ENCODE measurements at regions not wholly inside any gene's neighbourhood (a gene's known extent, or its start where the extent isn't known, plus 50 kb on each side); places are given as distances from the start of the nearest gene placed in this dataset.

DNA sequence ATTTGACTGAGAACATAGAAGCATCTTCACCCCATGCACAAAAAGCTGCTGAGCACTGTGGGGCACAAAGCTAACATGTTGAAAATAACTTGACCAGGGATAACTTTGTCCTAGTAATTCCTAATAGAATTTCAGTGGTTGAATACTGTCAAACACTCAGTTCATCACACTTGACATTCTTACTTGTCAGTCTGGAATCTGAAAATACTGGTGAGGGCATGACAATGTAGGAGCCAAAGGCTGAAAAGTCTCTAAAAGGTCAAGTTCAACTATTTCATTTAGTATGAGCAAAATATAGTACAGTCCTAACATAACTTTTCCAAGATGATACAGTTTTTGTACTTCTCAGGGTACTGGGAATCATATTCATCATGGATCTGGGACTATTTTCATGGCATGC, 504.4 kb upstream of the LMO3 start:
- no peak for DNase-seq (ENCODE audit: low read depth)
- TF ChIP-seq, protein P1, sequence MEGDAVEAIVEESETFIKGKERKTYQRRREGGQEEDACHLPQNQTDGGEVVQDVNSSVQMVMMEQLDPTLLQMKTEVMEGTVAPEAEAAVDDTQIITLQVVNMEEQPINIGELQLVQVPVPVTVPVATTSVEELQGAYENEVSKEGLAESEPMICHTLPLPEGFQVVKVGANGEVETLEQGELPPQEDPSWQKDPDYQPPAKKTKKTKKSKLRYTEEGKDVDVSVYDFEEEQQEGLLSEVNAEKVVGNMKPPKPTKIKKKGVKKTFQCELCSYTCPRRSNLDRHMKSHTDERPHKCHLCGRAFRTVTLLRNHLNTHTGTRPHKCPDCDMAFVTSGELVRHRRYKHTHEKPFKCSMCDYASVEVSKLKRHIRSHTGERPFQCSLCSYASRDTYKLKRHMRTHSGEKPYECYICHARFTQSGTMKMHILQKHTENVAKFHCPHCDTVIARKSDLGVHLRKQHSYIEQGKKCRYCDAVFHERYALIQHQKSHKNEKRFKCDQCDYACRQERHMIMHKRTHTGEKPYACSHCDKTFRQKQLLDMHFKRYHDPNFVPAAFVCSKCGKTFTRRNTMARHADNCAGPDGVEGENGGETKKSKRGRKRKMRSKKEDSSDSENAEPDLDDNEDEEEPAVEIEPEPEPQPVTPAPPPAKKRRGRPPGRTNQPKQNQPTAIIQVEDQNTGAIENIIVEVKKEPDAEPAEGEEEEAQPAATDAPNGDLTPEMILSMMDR (IDR thresholded peaks at IDR 0.05; ENCODE audit: low read depth, low read length, missing control alignments): no peak
- in situ Hi-C loops (cut with HindIII; ENCODE audit: low sequenced_read_pairs): no loop called here
- H3K4me3 ChIP-seq (ENCODE audit: low read depth, low read length): no peak overlapping the region

DNA sequence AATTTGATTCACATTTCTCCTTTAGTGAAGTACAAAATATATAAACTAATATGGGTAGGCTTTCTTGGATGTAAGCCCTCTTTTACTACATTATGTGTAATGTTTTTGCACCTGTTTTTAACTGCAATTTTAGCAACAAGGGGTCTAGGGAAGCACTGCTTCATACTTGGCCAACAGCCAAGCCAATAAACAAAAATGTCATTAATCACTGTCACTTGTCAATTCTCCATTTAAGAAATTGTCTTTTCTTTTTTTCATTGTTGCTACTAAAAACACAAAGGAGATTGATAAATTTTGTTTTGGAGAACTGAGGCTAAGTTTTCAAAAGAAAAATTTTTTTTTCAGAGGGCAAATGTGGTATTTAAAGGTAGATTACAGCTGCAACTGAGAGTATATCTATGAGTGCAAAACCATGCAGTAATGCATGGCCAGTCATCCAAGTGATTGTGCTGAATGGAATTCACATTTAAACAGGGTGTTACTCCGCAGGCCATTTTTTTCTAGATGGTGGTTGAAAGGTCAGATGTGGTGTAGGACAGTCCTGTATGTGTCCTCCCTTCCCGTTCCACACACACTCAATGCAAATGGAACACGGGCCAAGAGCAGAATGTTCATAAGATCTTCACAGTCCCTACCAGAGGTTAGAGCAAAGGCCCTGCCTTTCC, 503.0 kb upstream of the LMO3 start:
- in situ Hi-C loops (cut with HindIII; ENCODE audit: low sequenced_read_pairs): no loop called here
- DNase-seq (ENCODE audit: low read depth): peak; percentile 9
- TF ChIP-seq, protein P1 (IDR thresholded peaks at IDR 0.05; ENCODE audit: low read depth, low read length, missing control alignments): no peak
- no peak overlapping the region for H3K4me3 ChIP-seq (ENCODE audit: low read depth, low read length)

DNA sequence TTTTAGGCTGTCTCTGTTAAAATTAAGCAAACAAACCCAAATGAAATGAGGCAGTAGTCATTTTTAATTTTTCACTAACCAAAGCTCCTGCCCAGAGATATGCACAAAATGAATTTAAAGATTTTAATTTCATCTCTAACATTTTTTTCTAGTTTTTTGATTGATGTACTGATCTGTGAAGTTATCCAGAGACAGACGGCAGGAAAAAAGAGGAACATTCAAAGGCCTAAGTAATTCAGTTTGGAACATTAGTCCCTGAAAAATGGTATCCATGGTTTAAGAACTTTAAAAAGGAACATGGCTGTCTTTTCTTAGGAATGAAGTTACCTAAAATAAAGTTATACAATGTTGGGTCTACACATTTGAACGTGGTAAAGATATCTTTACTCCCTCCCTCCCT, 498.8 kb upstream of the LMO3 start:
- no peak overlapping the region for H3K4me3 ChIP-seq (ENCODE audit: low read depth, low read length)
- DNase-seq (ENCODE audit: low read depth): no peak
- in situ Hi-C loops (cut with HindIII; ENCODE audit: low sequenced_read_pairs): no loop called here
- TF ChIP-seq, protein P1 (IDR thresholded peaks at IDR 0.05; ENCODE audit: low read depth, low read length, missing control alignments): no peak

DNA sequence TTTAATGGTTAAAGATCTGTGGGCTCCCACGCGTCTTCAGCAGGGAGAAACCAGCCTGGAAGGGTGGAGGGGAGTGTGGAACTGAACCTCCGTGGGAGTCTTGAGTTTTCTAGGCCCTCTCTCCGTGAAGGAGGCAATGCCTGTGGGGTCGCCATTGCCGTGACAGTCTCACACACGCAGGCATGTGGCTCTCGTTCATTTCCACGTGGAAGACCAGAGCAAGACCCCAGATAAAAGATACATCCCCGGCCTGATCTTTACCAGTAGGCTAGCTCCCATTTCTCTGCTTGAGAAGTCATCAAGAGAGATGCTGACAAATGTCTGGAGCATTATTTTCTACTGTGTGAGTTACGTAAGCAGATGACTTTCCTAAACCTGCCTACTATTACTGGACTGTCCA, 491.7 kb upstream of the LMO3 start:
- in situ Hi-C loops (cut with HindIII; ENCODE audit: low sequenced_read_pairs): no loop called here

DNA sequence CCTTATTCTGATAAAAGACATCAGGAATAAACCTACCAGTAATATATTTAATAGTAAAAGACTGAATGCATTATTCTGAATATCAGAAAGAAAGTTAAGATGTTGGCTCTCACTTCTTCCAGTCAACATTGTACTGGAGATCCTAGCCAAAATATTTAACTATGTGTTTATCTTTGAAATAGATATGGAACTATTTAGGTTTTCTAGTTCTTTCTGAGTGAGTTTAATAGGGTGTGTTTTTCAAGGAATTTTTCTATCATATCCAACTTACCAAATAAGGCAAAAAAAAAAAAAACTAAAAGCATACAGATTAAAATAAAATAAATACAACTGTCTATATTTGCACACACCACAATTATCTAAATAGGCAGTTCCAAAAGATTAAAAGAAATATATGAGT, 478.9 kb upstream of the LMO3 start:
- H3K4me3 ChIP-seq (ENCODE audit: low read depth, low read length): no peak overlapping the region
- no peak for DNase-seq (ENCODE audit: low read depth)
- TF ChIP-seq, protein P1 (IDR thresholded peaks at IDR 0.05; ENCODE audit: low read depth, low read length, missing control alignments): no peak
- in situ Hi-C loops (cut with HindIII; ENCODE audit: low sequenced_read_pairs): no loop called here

More for the DNA sequence above, 491.7 kb upstream of the LMO3 start:
- TF ChIP-seq, protein P1 (IDR thresholded peaks at IDR 0.05; ENCODE audit: low read depth, low read length, missing control alignments): no peak
- no peak overlapping the region for H3K4me3 ChIP-seq (ENCODE audit: low read depth, low read length)
- no peak for DNase-seq (ENCODE audit: low read depth)

DNA sequence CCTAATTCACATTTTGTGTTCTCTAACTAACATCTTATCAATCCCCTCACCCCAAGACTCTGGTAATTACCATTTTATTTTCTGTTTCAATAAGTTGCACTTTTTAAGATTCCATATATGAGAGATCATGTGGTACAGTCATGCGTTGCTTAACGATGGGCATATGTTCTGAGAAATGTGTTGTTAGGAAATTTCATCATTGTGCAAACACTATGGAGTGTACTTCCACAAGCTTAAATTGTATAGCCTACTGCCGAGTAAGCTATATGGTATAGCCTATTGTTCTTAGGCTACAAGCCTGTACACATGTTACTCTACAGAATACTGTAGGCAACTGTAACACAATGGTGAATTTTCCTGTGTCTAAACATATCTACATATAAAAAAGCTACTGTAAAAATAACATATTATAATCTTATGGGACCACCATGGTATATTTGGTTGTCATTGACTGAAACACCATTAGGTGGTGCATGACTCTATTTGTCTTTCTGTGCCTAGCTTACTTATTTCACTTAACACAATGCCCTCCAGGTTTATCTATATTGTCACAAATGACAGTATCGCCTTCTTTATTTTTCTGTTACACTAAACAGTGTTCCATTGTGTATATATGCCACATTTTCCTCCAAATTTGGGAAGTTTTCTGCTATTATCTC, 473.4 kb upstream of the LMO3 start:
- in situ Hi-C loops (cut with HindIII; ENCODE audit: low sequenced_read_pairs): no loop called here
- TF ChIP-seq, protein P1 (IDR thresholded peaks at IDR 0.05; ENCODE audit: low read depth, low read length, missing control alignments): no peak

More for the DNA sequence above, 473.4 kb upstream of the LMO3 start:
- no peak for DNase-seq (ENCODE audit: low read depth)
- H3K4me3 ChIP-seq (ENCODE audit: low read depth, low read length): no peak overlapping the region
